ENCODE measurements at regions not wholly inside any gene's neighbourhood (a gene's known extent, or its start where the extent isn't known, plus 50 kb on each side); places are given as distances from the start of the nearest gene placed in this dataset.

- no peaks in the 10 kb centered on the region for H3K79me2 ChIP-seq (replicated peaks; ENCODE audit: insufficient read depth, low read length)
- H3K4me3 ChIP-seq (ENCODE audit: low read length), result no peak overlapping the region
- no peaks in the 10 kb centered on the region for H3F3A ChIP-seq (ENCODE audit: insufficient read depth, low read length, poor library complexity, severe bottlenecking)
- H3K27ac ChIP-seq (ENCODE audit: low read length), result no peak overlapping the region
- H3K4me2 ChIP-seq (ENCODE audit: low read length), result no peak overlapping the region
- no peaks in the 10 kb centered on the region for H4K20me1 ChIP-seq (ENCODE audit: insufficient read depth)
- H3K27me3 ChIP-seq (ENCODE audit: insufficient read depth, low read depth, low read length), result no peaks in the 10 kb centered on the region
- no peak overlapping the region for H2AFZ ChIP-seq (ENCODE audit: low read depth, low read length)
- H3K9me2 ChIP-seq (ENCODE audit: insufficient read depth, low read length), result no peaks in the 10 kb centered on the region
- no peak overlapping the region for H3K9ac ChIP-seq (ENCODE audit: low read length)
- H3K9me3 ChIP-seq (ENCODE audit: low read length), result no peaks in the 10 kb centered on the region
- TF ChIP-seq MXI1 (conservative IDR thresholded peaks at IDR 0.05; ENCODE audit: poor library complexity, severe bottlenecking) (no peak), RAD21 (conservative IDR thresholded peaks at IDR 0.05) (no peak), SMC3 (conservative IDR thresholded peaks at IDR 0.05; ENCODE audit: poor library complexity) (no peak), EP300 (conservative IDR thresholded peaks at IDR 0.05; ENCODE audit: poor library complexity, severe bottlenecking) (no peak), EZH2 (IDR thresholded peaks at IDR 0.05; ENCODE audit: borderline replicate concordance, insufficient read depth, low read length, poor library complexity, severe bottlenecking) (no peak), CTCF (IDR thresholded peaks at IDR 0.05; ENCODE audit: poor library complexity, severe bottlenecking) (no peak), POLR2AphosphoS5 (IDR thresholded peaks at IDR 0.05) (no peak), REST (IDR thresholded peaks at IDR 0.05; ENCODE audit: borderline replicate concordance) (no peak), TAF1 (IDR thresholded peaks at IDR 0.05; ENCODE audit: low read depth) (no peak)
- H3K36me3 ChIP-seq (ENCODE audit: insufficient read depth, low read length), result no peaks in the 10 kb centered on the region
These were observed 94.6 kb upstream of the DAAM1 start for GRCh38 chr14:59093902-59094301.

GRCh38 chr14:59096303-59096702, 92.2 kb upstream of the DAAM1 start:
- Histone ChIP-seq H3K4me3 (ENCODE audit: low read length) (no peak overlapping the region), H3K4me2 (ENCODE audit: low read length) (no peak overlapping the region), H3K36me3 (ENCODE audit: insufficient read depth, low read length) (no peaks in the 10 kb centered on the region), H3K9me3 (ENCODE audit: low read length) (no peaks in the 10 kb centered on the region), H3K9ac (ENCODE audit: low read length) (no peak overlapping the region), H3K79me2 (replicated peaks; ENCODE audit: insufficient read depth, low read length) (no peaks in the 10 kb centered on the region), H3K9me2 (ENCODE audit: insufficient read depth, low read length) (no peaks in the 10 kb centered on the region), H2AFZ (ENCODE audit: low read depth, low read length) (no peak overlapping the region), H4K20me1 (ENCODE audit: insufficient read depth) (no peaks in the 10 kb centered on the region), H3K27ac (ENCODE audit: low read length) (no peak overlapping the region), H3F3A (ENCODE audit: insufficient read depth, low read length, poor library complexity, severe bottlenecking) (no peaks in the 10 kb centered on the region), H3K27me3 (ENCODE audit: insufficient read depth, low read depth, low read length) (no peaks in the 10 kb centered on the region)
- TF ChIP-seq MXI1 (conservative IDR thresholded peaks at IDR 0.05; ENCODE audit: poor library complexity, severe bottlenecking), result no peak
- no peak for TF ChIP-seq POLR2AphosphoS5 (IDR thresholded peaks at IDR 0.05)
- TF ChIP-seq REST (IDR thresholded peaks at IDR 0.05; ENCODE audit: borderline replicate concordance), result no peak
- no peak for TF ChIP-seq TAF1 (IDR thresholded peaks at IDR 0.05; ENCODE audit: low read depth)
